Naive B cell (primary cell): ENCODE measurements at regions not wholly inside any gene's neighbourhood (a gene's known extent, or its start where the extent isn't known, plus 50 kb on each side); places are given as distances from the start of the nearest gene placed in this dataset.
"Not testable (repeated sequence)": the region's sequence is repeated elsewhere in the genome, so short reads cannot be mapped to it uniquely, and the experiment has no call there.

Experiments
- ATAC-seq, 2 donors: fragments of 150-1000 bp; cut with Tn5 transposase; 2 replicates each; pipeline ENCODE4 v1.10.0; 2021; ENCODE audit warnings: low read depth in 2 of 2, mild to moderate bottlenecking in 2 of 2, moderate library complexity in 2 of 2
- DNase-seq: peaks from one replicate; pipeline ENCODE4 v3.0.0; 2022
- H3K27ac Mint-ChIP-seq, 6 donors: one replicate each; pipeline ENCODE4 v1.8.0; 2020 to 2022; ENCODE audit warnings: mild to moderate bottlenecking in 6 of 6, mixed read lengths in 6 of 6, moderate library complexity in 5 of 6, inconsistent platforms in 2 of 6
- H3K27me3 Mint-ChIP-seq, 3 donors: one replicate each; pipeline ENCODE4 v1.8.0; 2021 to 2022; ENCODE audit warnings: mixed read lengths in 3 of 3, mild to moderate bottlenecking in 1 of 3
- H3K36me3 Mint-ChIP-seq, 2 donors: one replicate each; pipeline ENCODE4 v1.8.0; 2020 to 2022; ENCODE audit warnings: mixed read lengths in 2 of 2, inconsistent platforms in 1 of 2, mild to moderate bottlenecking in 1 of 2
- H3K4me1 Mint-ChIP-seq, 3 donors: one replicate each; pipeline ENCODE4 v1.8.0; 2020 to 2022; ENCODE audit warnings: mixed read lengths in 3 of 3, inconsistent platforms in 1 of 3, mild to moderate bottlenecking in 1 of 3, moderate library complexity in 1 of 3
- H3K4me3 Mint-ChIP-seq, 8 donors: one replicate each; pipeline ENCODE4 v1.8.0; 2020 to 2022; ENCODE audit warnings: mild to moderate bottlenecking in 8 of 8, mixed read lengths in 8 of 8, moderate library complexity in 8 of 8, inconsistent platforms in 2 of 8
- H3K9me3 Mint-ChIP-seq, 7 donors: one replicate each; pipeline ENCODE4 v1.8.0; 2020 to 2022; ENCODE audit warnings: mixed read lengths in 7 of 7, mild to moderate bottlenecking in 5 of 7, inconsistent platforms in 2 of 7, moderate library complexity in 1 of 7

DNA sequence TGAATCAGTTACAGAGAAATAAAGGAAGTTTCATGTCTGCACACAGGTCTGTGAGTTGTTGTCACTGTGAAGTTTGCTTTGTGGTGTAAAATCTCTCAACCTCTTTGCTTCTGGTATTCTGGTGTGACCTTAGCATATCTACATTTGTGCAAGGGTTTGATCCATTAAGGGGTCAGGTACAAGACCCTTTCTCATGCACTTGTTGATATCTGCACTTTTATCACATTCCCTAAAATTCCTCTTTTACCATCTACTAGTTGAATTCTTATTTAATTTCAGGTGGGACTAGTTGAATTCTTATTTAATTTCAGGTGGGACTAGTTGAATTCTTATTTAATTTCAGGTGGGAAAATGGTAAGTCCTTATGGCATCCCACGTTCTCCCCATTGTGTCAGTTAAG, 306.7 kb upstream of the ZNF608 start:
- DNase-seq (no peak), ATAC-seq (no peak)
- H3K36me3 Mint-ChIP-seq: no peaks in the 10 kb centered on the region
- no peaks in the 10 kb centered on the region for H3K9me3 Mint-ChIP-seq
- H3K27me3 Mint-ChIP-seq: no peaks in the 10 kb centered on the region
- H3K4me3 Mint-ChIP-seq: no peak overlapping the region
- peaks cover 14 to 18% (median 16%) of the 10 kb centered on the region in 3 donors for H3K4me1 Mint-ChIP-seq
- no peak overlapping the region for H3K27ac Mint-ChIP-seq

- no peak for DNase-seq
- no peaks in the 10 kb centered on the region for H3K9me3 Mint-ChIP-seq
- H3K4me3 Mint-ChIP-seq: no peak overlapping the region
- no peaks in the 10 kb centered on the region for H3K27me3 Mint-ChIP-seq
- H3K36me3 Mint-ChIP-seq: no peaks in the 10 kb centered on the region
- H3K27ac Mint-ChIP-seq: no peak overlapping the region
- peaks cover 14 to 18% (median 16%) of the 10 kb centered on the region in 3 donors for H3K4me1 Mint-ChIP-seq
- no peak for ATAC-seq
Measured at GRCh38 chr5:125054146-125054545, 307.7 kb upstream of the ZNF608 start.

- Mint-ChIP-seq H3K36me3 (no peaks in the 10 kb centered on the region), H3K27ac (no peak overlapping the region), H3K27me3 (no peaks in the 10 kb centered on the region), H3K9me3 (peaks cover 0 to 2% (median 0%) of the 10 kb centered on the region in 7 donors), H3K4me3 (peak overlapping the region in 3 of 8 donors; percentile 1 to 71 (median 12)), H3K4me1 (peaks cover 14 to 16% (median 15%) of the 10 kb centered on the region in 3 donors)
- ATAC-seq (peak; percentile 28 to 52), DNase-seq (no peak)
Measured at GRCh38 chr5:125056671-125057485, 310.4 kb upstream of the ZNF608 start.

GRCh38 chr5:125057912-125058826, 311.7 kb upstream of the ZNF608 start:
- Mint-ChIP-seq H3K27ac (no peak overlapping the region), H3K27me3 (no peaks in the 10 kb centered on the region), H3K4me1 (peaks cover 14 to 16% (median 15%) of the 10 kb centered on the region in 3 donors), H3K9me3 (peaks cover 0 to 2% (median 0%) of the 10 kb centered on the region in 7 donors), H3K36me3 (no peaks in the 10 kb centered on the region), H3K4me3 (no peak overlapping the region)
- ATAC-seq (no peak), DNase-seq (no peak)

DNA sequence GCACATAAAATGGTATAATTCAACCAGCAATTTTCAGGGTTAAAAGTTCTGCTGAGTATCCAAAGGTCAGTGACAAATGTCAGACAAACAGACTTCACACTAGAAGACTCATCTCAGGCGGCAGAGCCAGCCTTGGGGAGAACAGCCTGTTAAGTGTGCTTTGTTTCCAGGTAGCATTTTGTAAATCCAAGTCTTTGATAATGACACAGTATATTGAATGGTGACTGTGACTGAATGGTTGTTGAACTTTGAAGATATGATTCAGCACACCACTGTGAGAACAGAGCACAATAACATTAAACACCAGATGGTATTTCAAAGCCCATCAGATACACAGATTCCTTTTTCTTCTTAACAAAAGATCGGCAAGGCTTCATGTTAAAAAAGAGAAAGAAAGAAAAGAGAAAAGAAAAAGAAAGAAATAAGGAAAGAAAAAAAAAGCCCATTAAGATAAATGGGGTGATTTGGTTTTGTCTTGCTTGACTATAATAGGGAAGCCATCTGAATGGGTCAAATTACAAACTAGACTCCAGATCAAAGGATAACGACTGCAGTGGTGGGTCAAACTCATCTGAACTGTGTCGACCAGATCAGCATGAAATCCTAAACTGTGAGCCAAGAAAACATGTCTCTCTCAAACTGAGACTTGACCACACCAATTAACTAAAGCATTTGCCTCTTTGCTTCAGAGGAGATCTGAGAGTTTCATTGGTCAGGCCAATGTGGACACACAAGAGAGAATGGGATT, 313.0 kb upstream of the ZNF608 start:
- no peak for ATAC-seq
- Mint-ChIP-seq H3K36me3 (no peaks in the 10 kb centered on the region), H3K27ac (peak overlapping the region in 1 of 6 donors; percentile 74), H3K27me3 (no peaks in the 10 kb centered on the region), H3K9me3 (peaks cover 0 to 2% (median 0%) of the 10 kb centered on the region in 7 donors), H3K4me3 (no peak overlapping the region), H3K4me1 (peaks cover 14 to 16% (median 15%) of the 10 kb centered on the region in 3 donors)
- DNase-seq: no peak

- no peak for DNase-seq
- Mint-ChIP-seq H3K9me3 (peaks cover 0 to 2% (median 0%) of the 10 kb centered on the region in 7 donors), H3K27me3 (no peaks in the 10 kb centered on the region), H3K27ac (peak overlapping the region in 1 of 6 donors; percentile 44), H3K36me3 (no peaks in the 10 kb centered on the region), H3K4me1 (peaks cover 5% of the 10 kb centered on the region in 3 donors), H3K4me3 (no peak overlapping the region)
- no peak for ATAC-seq
Measured at GRCh38 chr5:125061726-125062125, 315.3 kb upstream of the ZNF608 start.

DNA sequence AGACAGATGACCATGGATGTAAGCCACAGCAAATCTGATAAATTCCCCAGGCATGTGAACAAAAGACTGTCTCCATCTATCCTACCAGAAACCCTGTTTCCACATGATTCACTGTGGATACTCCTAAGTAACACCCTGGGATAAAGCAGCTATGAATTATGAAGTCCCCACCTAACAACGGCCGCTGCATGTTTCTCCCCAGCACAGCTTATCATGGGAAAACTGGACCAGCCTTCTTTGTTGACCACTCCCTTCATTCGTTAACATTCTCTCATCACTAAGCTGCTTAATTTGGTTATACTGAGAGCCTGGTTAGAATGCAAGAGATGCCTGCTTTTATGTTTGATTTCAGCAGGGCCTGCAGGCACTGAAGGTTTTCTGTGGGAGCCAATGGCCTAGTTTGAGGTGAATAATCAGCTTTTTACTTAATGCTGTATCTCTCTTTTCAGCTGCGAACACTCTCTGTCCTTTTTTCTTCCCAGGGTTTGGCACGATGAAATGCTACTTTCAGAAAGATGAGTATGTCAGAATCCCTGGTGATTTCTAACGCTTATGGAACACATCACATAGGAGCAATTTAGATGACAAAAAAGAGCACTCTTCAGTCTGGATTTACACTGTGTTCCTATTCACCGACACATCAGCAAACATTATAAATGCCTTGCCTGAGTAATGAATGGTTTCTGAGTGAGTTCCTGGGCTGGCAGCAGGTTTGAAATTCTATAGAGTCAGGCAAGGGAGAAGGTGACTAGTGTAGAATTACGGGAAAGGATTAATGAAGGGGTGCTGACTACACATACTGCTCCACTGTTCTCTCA, 318.4 kb upstream of the ZNF608 start:
- Mint-ChIP-seq H3K27me3 (peaks cover 0 to 2% (median 0%) of the 10 kb centered on the region in 3 donors), H3K4me1 (no peaks in the 10 kb centered on the region), H3K4me3 (no peak overlapping the region), H3K36me3 (peaks cover 5% of the 10 kb centered on the region in 2 donors), H3K27ac (no peak overlapping the region), H3K9me3 (peaks cover 0 to 10% (median 5%) of the 10 kb centered on the region in 7 donors)
- no peak for ATAC-seq
- no peak for DNase-seq

DNA sequence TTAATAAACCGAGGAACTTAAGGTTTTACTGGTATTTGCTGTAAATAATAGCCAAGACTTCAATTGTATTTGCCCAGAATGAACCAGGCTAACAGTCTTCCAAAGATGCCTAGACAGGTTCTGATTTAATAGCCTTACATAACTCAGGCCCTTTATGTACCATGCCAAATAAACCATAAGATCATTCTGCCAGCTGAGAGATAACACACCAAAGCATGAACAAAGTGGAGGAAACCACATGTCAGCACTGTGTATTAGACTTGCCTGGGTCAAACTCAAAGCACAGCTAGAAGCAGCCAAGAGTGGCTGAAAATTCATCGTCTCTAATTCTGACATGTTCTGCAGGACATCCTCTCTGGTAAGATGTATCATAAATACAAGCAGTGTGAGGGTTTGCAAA, 319.3 kb upstream of the ZNF608 start:
- peaks cover 3 to 15% (median 6%) of the 10 kb centered on the region in 7 donors for H3K9me3 Mint-ChIP-seq
- DNase-seq: no peak
- no peak overlapping the region for H3K4me3 Mint-ChIP-seq
- H3K4me1 Mint-ChIP-seq: no peaks in the 10 kb centered on the region
- H3K36me3 Mint-ChIP-seq: peaks cover 5 to 7% of the 10 kb centered on the region in 2 donors
- no peak for ATAC-seq
- no peak overlapping the region for H3K27ac Mint-ChIP-seq
- peaks cover 0 to 7% (median 0%) of the 10 kb centered on the region in 3 donors for H3K27me3 Mint-ChIP-seq

DNA sequence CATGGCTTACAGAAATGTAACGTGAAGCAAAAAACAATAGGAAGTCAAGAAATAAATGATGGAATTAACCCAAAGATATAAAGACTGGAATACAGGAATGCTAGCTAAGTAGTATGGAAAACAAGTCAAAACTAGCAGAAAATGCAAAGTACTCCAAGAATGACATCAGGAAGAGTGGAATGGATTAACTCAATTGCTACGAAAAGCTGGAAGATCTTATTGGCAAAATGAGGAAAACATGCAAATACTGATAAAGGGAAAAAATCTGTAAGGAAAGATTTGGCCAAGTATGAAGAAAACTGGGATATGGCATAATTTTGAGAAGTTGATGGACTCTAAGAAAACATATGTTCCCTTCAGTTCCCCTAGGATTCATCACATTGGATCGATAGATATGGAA, 324.5 kb upstream of the ZNF608 start:
- H3K9me3 Mint-ChIP-seq: peaks cover 20 to 58% (median 29%) of the 10 kb centered on the region in 7 donors
- peak overlapping the region in 1 of 6 donors; percentile 7 for H3K27ac Mint-ChIP-seq
- H3K4me1 Mint-ChIP-seq: no peaks in the 10 kb centered on the region
- H3K4me3 Mint-ChIP-seq: no peak overlapping the region
- peaks cover 0 to 7% (median 0%) of the 10 kb centered on the region in 3 donors for H3K27me3 Mint-ChIP-seq
- ATAC-seq (no peak), DNase-seq (no peak)
- H3K36me3 Mint-ChIP-seq: peaks cover 20 to 38% of the 10 kb centered on the region in 2 donors

- no peaks in the 10 kb centered on the region for H3K4me1 Mint-ChIP-seq
- no peak for ATAC-seq
Measured at GRCh38 chr5:125073090-125073489, 326.7 kb upstream of the ZNF608 start.

DNA sequence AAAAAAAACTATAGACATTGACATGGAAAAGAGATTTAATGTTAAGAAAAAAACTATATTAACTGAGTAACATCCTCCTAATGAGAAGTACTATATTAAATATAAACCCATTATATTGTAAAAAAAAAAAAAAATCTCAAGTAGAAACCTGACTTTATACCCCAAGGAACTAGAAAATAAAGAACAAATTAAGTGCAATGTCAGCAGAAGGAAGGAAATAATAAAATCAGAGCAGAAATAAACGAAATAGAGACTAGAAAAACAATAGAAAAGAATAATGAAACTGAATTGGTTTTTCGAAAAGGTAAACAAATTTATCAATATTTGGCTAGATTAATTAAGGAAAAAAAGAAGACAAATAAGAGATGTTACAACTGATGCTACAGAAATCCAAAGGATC, 329.1 kb upstream of the ZNF608 start:
- Mint-ChIP-seq H3K4me1 (no peaks in the 10 kb centered on the region), H3K27ac (no peak overlapping the region), H3K27me3 (no peaks in the 10 kb centered on the region), H3K36me3 (peaks cover 18 to 33% of the 10 kb centered on the region in 2 donors), H3K9me3 (peaks cover 14 to 47% (median 26%) of the 10 kb centered on the region in 7 donors), H3K4me3 (no peak overlapping the region)
- no peak for ATAC-seq
- DNase-seq: no peak

More at GRCh38 chr5:125073090-125073489, 326.7 kb upstream of the ZNF608 start:
- no peak overlapping the region for H3K4me3 Mint-ChIP-seq
- H3K9me3 Mint-ChIP-seq: peaks cover 20 to 58% (median 29%) of the 10 kb centered on the region in 7 donors
- no peak overlapping the region for H3K27ac Mint-ChIP-seq
- no peak for DNase-seq
- peaks cover 0 to 7% (median 0%) of the 10 kb centered on the region in 3 donors for H3K27me3 Mint-ChIP-seq
- peaks cover 23 to 38% of the 10 kb centered on the region in 2 donors for H3K36me3 Mint-ChIP-seq

DNA sequence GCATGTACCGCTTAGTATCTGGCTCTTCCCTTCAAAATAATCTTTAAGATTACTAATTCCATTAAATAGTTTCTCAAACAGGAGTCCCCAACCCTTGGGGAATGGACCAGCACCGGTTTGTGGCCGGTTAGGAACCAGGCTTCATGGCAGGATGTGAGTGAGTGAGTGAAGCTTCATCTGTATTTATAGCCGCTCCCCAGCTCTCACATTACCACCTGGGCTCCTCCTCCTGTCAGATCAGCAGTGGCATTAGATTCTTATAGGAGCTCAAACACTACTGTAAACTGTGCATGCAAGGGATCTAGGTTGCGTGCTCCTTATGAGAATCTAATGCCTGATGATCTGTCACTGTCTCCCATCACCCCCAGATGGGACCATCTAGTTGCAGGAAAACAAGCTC, 332.6 kb upstream of the ZNF608 start:
- not testable (repeated sequence) for ATAC-seq, H3K36me3 Mint-ChIP-seq, H3K4me3 Mint-ChIP-seq, H3K4me1 Mint-ChIP-seq, H3K27me3 Mint-ChIP-seq, DNase-seq
- peaks cover 0 to 20% (median 4%) of the 10 kb centered on the region in 7 donors for H3K9me3 Mint-ChIP-seq
- peak overlapping the region in 1 of 6 donors; percentile 51 for H3K27ac Mint-ChIP-seq
